ENCODE measurements at regions not wholly inside any gene's neighbourhood (a gene's known extent, or its start where the extent isn't known, plus 50 kb on each side); places are given as distances from the start of the nearest gene placed in this dataset.

DNA sequence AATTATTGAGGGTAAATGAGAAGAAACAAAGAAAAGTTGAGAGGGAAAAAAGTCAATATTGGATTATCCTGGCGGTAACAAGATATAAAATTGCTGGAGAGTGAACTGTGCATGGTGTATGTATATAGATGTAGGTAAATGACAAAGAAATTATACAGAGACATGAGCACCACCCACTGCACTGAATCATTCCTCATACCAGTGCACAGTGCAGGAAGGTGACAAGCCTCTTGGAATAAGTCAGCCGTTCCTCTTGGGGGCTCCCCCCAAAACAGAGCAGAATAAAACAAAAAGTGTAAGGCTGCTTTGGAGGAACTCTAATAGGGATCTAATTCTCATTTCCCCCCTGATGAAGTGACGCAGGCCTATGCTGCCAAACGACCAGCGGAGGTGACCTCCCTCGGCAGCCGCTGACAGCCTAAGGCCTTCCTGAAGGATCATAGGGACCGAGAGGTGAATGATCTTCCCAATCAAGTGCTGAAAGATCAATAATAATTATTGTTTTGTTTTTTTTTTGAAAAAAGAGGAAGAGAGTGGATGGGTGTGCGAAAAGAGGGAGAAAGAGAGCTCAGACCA is 245.0 kb downstream of the PSAT1 start:
- no peaks in the 10 kb centered on the region for H3K4me1 ChIP-seq

DNA sequence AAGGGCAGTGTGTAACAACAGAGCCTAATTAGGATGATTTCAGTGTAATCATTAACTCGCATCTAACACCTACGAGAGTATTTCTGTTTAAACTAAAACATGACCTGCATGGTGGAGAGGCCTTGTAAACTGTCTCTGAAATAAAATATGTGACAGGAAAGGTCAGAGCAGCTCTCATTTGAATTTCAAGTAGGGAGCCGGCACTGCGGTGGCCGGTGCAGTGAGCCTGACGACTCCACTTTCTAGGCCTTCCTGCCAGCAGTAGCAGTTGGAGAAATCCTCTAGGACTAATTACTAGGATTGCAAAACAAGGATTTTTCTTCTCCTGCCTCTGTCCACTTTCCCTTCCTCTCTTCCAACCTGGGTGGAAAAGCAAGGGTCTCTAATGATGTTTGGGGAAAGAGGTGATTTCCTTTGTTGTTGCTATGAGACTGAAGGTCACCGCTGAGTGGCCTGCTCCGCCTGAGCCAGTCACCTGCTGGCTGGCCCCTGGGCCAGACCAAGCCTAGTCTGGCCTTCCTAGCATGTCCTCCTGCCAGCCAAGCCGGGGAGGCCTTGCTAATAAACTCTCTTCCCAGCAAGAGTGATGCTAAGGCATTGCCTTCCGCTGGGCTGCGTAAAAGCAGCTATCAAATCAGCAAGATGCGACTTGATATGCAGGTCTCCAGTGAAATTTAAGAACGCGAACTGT is 245.7 kb downstream of the PSAT1 start:
- TF ChIP-seq, protein P1, sequence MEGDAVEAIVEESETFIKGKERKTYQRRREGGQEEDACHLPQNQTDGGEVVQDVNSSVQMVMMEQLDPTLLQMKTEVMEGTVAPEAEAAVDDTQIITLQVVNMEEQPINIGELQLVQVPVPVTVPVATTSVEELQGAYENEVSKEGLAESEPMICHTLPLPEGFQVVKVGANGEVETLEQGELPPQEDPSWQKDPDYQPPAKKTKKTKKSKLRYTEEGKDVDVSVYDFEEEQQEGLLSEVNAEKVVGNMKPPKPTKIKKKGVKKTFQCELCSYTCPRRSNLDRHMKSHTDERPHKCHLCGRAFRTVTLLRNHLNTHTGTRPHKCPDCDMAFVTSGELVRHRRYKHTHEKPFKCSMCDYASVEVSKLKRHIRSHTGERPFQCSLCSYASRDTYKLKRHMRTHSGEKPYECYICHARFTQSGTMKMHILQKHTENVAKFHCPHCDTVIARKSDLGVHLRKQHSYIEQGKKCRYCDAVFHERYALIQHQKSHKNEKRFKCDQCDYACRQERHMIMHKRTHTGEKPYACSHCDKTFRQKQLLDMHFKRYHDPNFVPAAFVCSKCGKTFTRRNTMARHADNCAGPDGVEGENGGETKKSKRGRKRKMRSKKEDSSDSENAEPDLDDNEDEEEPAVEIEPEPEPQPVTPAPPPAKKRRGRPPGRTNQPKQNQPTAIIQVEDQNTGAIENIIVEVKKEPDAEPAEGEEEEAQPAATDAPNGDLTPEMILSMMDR (IDR thresholded peaks at IDR 0.05): no peak
- no peak for DNase-seq
- Histone ChIP-seq H3K4me1 (peaks cover 0 to 4% (median 0%) of the 10 kb centered on the region in 4 donors), H3K4me3 (no peak overlapping the region), H3K9me3 (no peaks in the 10 kb centered on the region), H3K36me3 (no peaks in the 10 kb centered on the region), H3K27me3 (peaks cover 0 to 3% of the 10 kb centered on the region in 2 donors), H3K27ac (no peak overlapping the region)
- intact Hi-C loops (cut with DNase I; ENCODE audit: low total_unique reads): no loop called here

More for the DNA sequence above, 245.0 kb downstream of the PSAT1 start:
- intact Hi-C loops (cut with DNase I; ENCODE audit: low total_unique reads): no loop called here
- Histone ChIP-seq H3K9me3 (no peaks in the 10 kb centered on the region), H3K4me3 (no peak overlapping the region), H3K36me3 (no peaks in the 10 kb centered on the region), H3K27me3 (peaks cover 0 to 3% of the 10 kb centered on the region in 2 donors), H3K27ac (no peak overlapping the region)
- TF ChIP-seq, protein P1 (IDR thresholded peaks at IDR 0.05): no peak
- DNase-seq: no peak

DNA sequence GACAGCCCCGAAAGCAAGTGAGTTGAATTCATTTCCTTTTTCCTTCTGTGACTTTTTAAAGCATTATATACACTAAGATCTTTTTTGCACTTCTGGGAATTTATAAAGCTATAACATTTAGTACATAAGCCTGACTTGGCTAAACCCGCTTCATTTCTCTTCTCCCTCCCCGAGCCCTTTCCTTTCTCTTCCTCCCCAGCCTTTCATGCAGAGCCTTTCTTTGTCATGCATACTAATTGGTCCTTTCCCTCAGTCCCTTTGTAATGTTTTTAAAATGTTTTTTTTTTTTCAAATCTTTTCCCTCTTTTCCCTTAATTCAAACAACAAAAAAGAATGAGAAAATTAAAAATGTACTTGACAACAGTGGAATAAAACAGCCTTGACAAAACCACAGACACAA is 246.4 kb downstream of the PSAT1 start:
- intact Hi-C loops (cut with DNase I; ENCODE audit: low total_unique reads): no loop called here
- H3K9me3 ChIP-seq: no peaks in the 10 kb centered on the region
- TF ChIP-seq, protein P1 (IDR thresholded peaks at IDR 0.05): no peak
- peaks cover 0 to 3% of the 10 kb centered on the region in 2 donors for H3K27me3 ChIP-seq
- no peak overlapping the region for H3K27ac ChIP-seq
- H3K36me3 ChIP-seq: no peaks in the 10 kb centered on the region
- peaks cover 0 to 5% (median 0%) of the 10 kb centered on the region in 4 donors for H3K4me1 ChIP-seq
- no peak overlapping the region for H3K4me3 ChIP-seq
- no peak for DNase-seq

DNA sequence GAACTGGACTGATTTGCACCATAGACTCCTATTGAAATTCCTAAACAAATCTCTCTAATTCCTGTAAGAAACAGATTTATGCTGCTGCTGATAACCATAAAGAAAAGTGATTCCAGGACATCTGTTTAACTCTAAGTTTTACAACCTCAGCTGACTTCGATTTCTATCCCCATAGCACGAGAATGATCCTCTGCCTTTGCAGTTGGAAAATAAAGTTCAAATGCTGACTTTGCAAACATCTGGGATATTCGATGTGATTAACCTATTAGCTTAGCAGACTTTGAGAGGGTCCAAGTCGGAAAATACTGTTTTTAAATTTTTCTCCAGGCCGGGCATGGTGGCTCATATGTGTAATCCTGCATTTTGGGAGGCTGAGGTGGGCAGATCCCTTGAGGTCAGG is 247.3 kb downstream of the PSAT1 start:
- no peaks in the 10 kb centered on the region for H3K36me3 ChIP-seq
- no peak for DNase-seq
- no peak overlapping the region for H3K4me3 ChIP-seq
- H3K4me1 ChIP-seq: peaks cover 0 to 14% (median 0%) of the 10 kb centered on the region in 4 donors
- H3K27me3 ChIP-seq: peaks cover 0 to 3% of the 10 kb centered on the region in 2 donors
- H3K9me3 ChIP-seq: no peaks in the 10 kb centered on the region
- no peak overlapping the region for H3K27ac ChIP-seq
- TF ChIP-seq, protein P1 (IDR thresholded peaks at IDR 0.05): no peak
- intact Hi-C loops (cut with DNase I; ENCODE audit: low total_unique reads): no loop called here

DNA sequence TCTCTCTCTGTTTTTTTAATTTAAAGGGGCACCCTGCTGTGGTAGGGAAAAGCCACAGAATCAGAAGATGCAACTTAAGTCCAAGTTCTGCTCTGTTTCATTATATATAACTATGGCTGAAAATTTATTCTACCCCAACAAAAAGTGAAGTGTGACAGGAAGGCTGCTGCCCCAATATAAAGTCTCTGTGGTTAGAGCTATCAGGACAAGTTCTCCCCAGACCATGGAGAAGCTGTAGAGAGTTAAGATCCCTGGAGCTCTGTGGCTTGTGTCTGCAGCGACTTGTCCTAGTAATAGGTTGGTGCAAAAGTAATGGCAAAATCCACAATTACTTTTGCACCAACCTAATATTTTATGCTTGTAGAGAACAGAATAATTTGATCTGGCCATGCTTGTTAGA is 250.9 kb downstream of the PSAT1 start:
- Histone ChIP-seq H3K36me3 (no peaks in the 10 kb centered on the region), H3K4me1 (peaks cover 0 to 24% (median 0%) of the 10 kb centered on the region in 4 donors), H3K9me3 (no peaks in the 10 kb centered on the region), H3K27me3 (peaks cover 0 to 3% of the 10 kb centered on the region in 2 donors), H3K4me3 (no peak overlapping the region), H3K27ac (no peak overlapping the region)
- intact Hi-C loops (cut with DNase I; ENCODE audit: low total_unique reads): no loop called here
- no peak for DNase-seq
- TF ChIP-seq, protein P1 (IDR thresholded peaks at IDR 0.05): no peak
